NCI-H1694 (cell line): ENCODE measurements at regions not wholly inside any gene's neighbourhood (a gene's known extent, or its start where the extent isn't known, plus 50 kb on each side); places are given as distances from the start of the nearest gene placed in this dataset.
"Not testable (repeated sequence)": the region's sequence is repeated elsewhere in the genome, so short reads cannot be mapped to it uniquely, and the experiment has no call there.

Experiments
- DNase-seq: peaks from one replicate; lab custom pipeline; 2025; lab: John Stamatoyannopoulos, UW

DNA sequence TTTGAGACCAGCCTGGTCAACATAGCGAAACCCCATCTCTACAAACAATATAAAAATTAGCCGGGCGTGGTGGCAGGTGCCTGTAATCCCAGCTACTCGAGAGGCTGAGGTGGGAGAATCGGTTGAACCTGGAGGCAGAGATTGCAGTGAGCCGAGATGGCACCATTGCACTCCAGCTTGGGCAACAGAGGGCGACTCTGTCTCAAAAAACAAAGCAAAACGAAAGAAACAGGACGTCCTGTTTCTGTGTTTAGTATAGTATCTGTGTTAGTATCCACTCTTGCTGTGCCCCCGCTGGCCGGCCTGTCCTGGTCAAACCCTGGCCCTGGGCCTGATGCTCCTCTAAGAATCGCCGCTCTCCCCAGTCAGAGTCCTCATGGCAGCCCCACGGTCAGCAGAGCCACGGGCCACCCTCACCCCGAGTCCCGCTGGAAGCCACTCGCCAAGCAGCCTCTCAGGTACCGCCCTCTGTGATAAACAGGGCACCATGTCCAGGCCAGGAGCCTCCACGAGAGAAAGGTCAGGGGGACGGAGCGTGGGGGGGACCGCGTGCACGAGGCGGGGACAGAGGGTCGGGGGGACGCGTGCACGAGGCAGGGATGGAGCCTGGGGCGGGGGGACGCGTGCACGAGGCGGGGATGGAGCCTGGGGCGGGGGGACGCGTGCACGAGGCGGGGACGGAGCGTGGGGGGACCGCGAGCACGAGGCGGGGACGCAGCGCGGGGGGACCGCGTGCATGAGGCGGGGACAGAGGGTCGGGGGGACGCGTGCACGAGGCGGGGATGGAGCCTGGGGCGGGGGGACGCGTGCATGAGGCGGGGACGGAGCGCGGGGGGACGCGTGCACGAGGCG lies 384.5 kb downstream of the SMOC2 start:
- DNase-seq, result no peak

GRCh38 chr6:168823397-168824212 lies 382.6 kb downstream of the SMOC2 start:
- no peak for DNase-seq

DNA sequence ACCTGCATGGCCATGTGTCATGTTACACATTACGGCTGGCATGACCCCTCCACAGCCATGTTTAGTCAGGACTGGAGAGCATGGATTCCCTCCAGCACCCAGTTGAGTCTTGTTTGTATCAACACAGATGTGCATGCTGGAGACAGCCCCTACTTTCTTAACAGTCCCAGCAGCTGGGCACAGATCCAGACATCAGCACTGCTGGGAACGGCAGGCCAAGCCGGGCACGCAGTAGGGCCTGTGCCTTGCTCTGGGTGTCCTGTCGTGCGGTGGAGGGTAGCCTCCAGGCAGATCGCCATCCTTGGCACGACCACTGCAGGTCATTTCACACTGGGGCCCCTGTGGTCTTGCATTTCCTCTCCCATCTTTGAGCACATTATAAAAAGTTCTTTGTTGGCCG lies 381.4 kb downstream of the SMOC2 start:
- DNase-seq, result no peak

- DNase-seq, result no peak
Observed at GRCh38 chr6:168819546-168819945, 378.6 kb downstream of the SMOC2 start.

GRCh38 chr6:168817558-168818159 lies 376.7 kb downstream of the SMOC2 start:
- no peak for DNase-seq

- DNase-seq, result no peak
Observed at GRCh38 chr6:168815229-168815628, 374.2 kb downstream of the SMOC2 start.

GRCh38 chr6:168808232-168808631 lies 367.2 kb downstream of the SMOC2 start:
- DNase-seq, result no peak

DNA sequence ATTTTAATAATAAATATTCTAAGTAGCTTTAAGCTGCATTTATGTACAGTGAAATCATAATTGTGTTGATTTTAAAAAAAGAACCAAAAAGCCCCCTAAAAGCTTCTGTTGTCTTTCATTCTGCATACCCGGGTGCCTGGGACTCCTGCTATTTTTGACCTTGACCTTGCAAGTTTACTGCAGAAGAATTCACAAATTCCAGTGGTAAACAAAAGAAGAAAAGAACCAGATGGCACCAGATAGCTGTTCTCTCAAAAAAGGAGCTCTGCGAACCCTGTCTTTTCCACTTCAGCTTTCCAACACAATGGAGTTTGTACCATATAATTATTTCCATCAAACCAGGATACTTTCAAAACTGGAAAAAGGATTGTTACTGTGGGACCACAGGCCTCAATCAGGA lies 363.3 kb downstream of the SMOC2 start:
- DNase-seq, result no peak

- DNase-seq, result no peak
Observed at GRCh38 chr6:168803874-168804273, 362.9 kb downstream of the SMOC2 start.

DNA sequence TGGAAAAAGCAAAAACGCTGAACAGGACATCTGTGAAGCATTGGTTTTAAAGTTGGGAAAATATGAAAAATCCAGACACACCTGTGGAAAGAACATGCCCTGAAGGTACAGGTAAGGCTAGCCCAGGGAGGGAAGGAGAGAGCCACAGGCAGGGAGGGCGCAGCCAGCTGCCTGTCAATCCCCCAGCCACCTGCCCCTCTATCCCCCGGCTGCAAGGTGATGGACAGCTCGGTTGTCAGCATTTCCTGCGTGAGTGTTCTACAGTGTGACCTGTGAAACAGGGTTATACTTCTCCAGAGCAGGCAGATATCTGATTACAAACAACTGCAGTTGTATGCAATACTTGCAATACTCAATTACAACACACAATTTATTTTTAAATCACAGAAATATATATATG lies 358.1 kb downstream of the SMOC2 start:
- no peak for DNase-seq

- DNase-seq, result no peak
Observed at GRCh38 chr6:168796106-168796505, 355.1 kb downstream of the SMOC2 start.

- DNase-seq, result not testable (repeated sequence)
Observed at GRCh38 chr6:168795611-168796010, 354.6 kb downstream of the SMOC2 start.

DNA sequence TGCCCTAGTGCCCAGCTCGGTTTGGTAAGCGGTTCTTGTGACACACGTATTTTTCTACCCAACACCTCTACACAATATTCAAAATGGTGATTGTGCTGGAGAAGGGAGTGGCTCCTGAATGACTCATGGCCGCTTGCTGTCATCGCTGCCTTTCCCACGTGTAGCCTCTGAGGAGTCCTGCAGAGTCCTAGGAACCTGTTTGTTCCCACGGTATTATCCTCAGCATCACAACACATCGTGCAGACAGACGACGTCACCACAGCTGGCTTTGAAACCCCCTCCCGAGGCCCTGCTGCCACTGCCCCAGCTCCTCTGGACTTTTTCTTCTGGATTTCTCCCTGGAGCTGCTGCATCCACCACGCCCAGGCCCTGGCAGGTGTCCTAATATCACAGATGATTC lies 353.5 kb downstream of the SMOC2 start:
- DNase-seq, result no peak

GRCh38 chr6:168793649-168794048 lies 352.7 kb downstream of the SMOC2 start:
- DNase-seq, result no peak

DNA sequence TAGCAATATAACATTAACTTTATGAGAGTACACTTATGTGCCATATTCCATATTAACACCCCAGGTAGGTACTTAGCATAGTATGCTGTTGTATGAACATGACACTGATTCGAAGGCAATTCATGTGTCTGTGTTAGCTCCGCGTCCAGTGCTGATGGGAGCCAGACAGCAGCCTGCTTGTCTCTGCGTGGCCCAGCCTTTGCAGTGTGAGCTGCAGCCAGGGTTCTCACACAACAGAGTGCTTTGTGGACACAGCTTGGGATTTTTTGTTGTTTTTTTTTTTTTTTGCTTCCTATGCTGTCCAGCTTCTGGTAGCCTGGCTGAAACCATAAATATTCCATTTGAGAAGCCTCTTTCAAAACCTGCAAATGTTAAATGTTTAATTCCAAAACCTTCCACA lies 350.9 kb downstream of the SMOC2 start:
- DNase-seq, result no peak

- DNase-seq, result no peak
Observed at GRCh38 chr6:168789699-168790098, 348.7 kb downstream of the SMOC2 start.

GRCh38 chr6:168785720-168786511 lies 344.9 kb downstream of the SMOC2 start:
- no peak for DNase-seq

GRCh38 chr6:168784426-168784825 lies 343.4 kb downstream of the SMOC2 start:
- no peak for DNase-seq

GRCh38 chr6:168783720-168784119 lies 342.7 kb downstream of the SMOC2 start:
- DNase-seq, result no peak

DNA sequence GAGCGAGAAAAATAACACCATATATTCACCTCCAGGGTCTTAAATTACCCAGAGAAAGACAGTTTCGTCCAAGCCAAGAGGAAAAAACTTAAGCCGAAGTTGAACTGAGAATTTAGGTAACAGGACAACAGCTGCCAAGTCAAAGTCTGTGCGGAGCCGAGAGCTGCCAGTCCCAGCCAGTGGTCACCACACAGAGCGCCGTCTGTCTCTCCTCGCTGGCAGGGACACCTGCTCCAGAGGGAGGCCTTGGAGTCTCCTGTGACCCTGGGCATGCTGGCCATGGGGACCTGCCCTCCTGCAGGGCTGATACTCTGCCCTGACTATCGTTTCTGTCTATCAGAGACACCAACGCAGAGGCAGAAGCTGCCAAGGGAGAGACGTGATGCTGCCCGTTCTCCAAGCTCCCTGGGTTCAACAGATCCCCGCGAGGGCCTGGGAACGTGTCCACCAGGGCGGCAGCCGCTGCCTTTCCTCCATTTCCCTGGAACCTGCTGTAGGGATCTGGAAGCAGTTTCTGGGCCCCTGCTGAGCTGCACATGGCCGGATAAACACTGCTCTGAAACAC lies 341.3 kb downstream of the SMOC2 start:
- DNase-seq, result no peak

- no peak for DNase-seq
Observed at GRCh38 chr6:168778201-168778600, 337.2 kb downstream of the SMOC2 start.

DNA sequence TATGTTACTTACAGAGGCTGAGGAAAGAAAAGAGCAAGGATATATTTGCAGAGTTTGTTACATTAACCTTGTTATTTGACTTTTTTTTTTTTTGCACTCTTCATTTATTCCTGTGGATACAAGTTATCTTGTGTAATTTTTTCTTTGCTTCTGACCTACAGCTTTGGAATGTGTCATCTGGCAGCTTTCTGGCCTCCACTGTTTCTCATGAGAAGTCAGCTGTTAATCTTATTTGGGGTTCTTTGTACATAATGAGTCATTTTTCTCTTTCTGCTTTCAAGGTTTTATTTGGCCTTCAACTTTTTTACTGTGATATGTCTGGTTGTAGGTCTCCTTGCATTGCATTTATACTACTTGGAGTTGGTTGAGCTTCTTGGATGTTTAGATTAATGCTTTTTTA lies 333.4 kb downstream of the SMOC2 start:
- no peak for DNase-seq
